ENCODE measurements at regions not wholly inside any gene's neighbourhood (a gene's known extent, or its start where the extent isn't known, plus 50 kb on each side); places are given as distances from the start of the nearest gene placed in this dataset.

- TF ChIP-seq SP1 (IDR thresholded peaks at IDR 0.05) (no peak), CTCF (IDR thresholded peaks at IDR 0.05; ENCODE audit: low read depth, low read length, missing input control) (no peak), YY1 (IDR thresholded peaks at IDR 0.05) (no peak), REST (IDR thresholded peaks at IDR 0.05) (no peak), RAD21 (IDR thresholded peaks at IDR 0.05) (no peak), RXRA (IDR thresholded peaks at IDR 0.05) (no peak), TAF1 (conservative IDR thresholded peaks at IDR 0.05) (no peak), JUND (IDR thresholded peaks at IDR 0.05) (no peak), HNF4G (IDR thresholded peaks at IDR 0.05) (no peak), GABPA (IDR thresholded peaks at IDR 0.05 in 1 of 2, conservative IDR thresholded peaks at IDR 0.05 in 1 of 2) (no peak), ATF3 (IDR thresholded peaks at IDR 0.05) (no peak), ZBTB33 (IDR thresholded peaks at IDR 0.05) (no peak), EGR1 (IDR thresholded peaks at IDR 0.05; ENCODE audit: low read depth in 2 of 2) (no peak), MAX (IDR thresholded peaks at IDR 0.05) (no peak)
Measured at GRCh38 chr9:108396611-108397010, 459.2 kb downstream of the ACTL7B start.
